ENCODE measurements at regions not wholly inside any gene's neighbourhood (a gene's known extent, or its start where the extent isn't known, plus 50 kb on each side); places are given as distances from the start of the nearest gene placed in this dataset.

GRCh38 chr13:73894995-73895571 is 239.1 kb downstream of the KLF12 start:
- Histone ChIP-seq H3K9me3 (no peaks in the 10 kb centered on the region), H3K27me3 (replicated peaks; ENCODE audit: control insufficient read depth, insufficient read depth, low read length) (no peaks in the 10 kb centered on the region), H3K4me3 (ENCODE audit: low read depth, low read length) (no peak overlapping the region), H3K4me1 (no peaks in the 10 kb centered on the region), H3K36me3 (ENCODE audit: control insufficient read depth, insufficient read depth, low read length) (no peaks in the 10 kb centered on the region)
- Mint-ChIP-seq H3K4me3 (ENCODE audit: unreplicated experiment) (no peak overlapping the region), H3K27ac (ENCODE audit: unreplicated experiment) (no peak overlapping the region), H3K9me3 (ENCODE audit: unreplicated experiment) (no peaks in the 10 kb centered on the region), H3K36me3 (ENCODE audit: insufficient read depth, unreplicated experiment) (no peaks in the 10 kb centered on the region), H3K27me3 (ENCODE audit: insufficient read depth, unreplicated experiment) (no peaks in the 10 kb centered on the region), H3K4me1 (ENCODE audit: low read depth, unreplicated experiment) (no peaks in the 10 kb centered on the region)
- no peak for DNase-seq
- ChIA-PET CTCF (no interaction called here), POLR2A (no interaction called here)
- intact Hi-C loops (cut with micrococcal nuclease; ENCODE audit: unreplicated experiment) = no loop called here
- TF ChIP-seq CTCF (IDR thresholded peaks at IDR 0.05; ENCODE audit: insufficient read depth in 1 of 2, low read depth in 1 of 2, low read length in 1 of 2, severe bottlenecking in 1 of 2, unreplicated experiment in 1 of 2) = no peak
- BruUV-seq (replicated peaks) = no TSS peak

GRCh38 chr13:73893833-73894232 is 240.4 kb downstream of the KLF12 start:
- Mint-ChIP-seq H3K4me1 (ENCODE audit: low read depth, unreplicated experiment) (no peaks in the 10 kb centered on the region), H3K27me3 (ENCODE audit: insufficient read depth, unreplicated experiment) (no peaks in the 10 kb centered on the region), H3K4me3 (ENCODE audit: unreplicated experiment) (no peak overlapping the region), H3K36me3 (ENCODE audit: insufficient read depth, unreplicated experiment) (no peaks in the 10 kb centered on the region), H3K9me3 (ENCODE audit: unreplicated experiment) (no peaks in the 10 kb centered on the region), H3K27ac (ENCODE audit: unreplicated experiment) (no peak overlapping the region)
- no peak overlapping the region for H3K4me3 ChIP-seq (ENCODE audit: low read depth, low read length)
- DNase-seq = no peak
- no TSS peak for BruUV-seq (replicated peaks)
- no peaks in the 10 kb centered on the region for H3K36me3 ChIP-seq (ENCODE audit: control insufficient read depth, insufficient read depth, low read length)
- intact Hi-C loops (cut with micrococcal nuclease; ENCODE audit: unreplicated experiment) = no loop called here
- CTCF ChIA-PET = no interaction called here
- no peak for TF ChIP-seq CTCF (IDR thresholded peaks at IDR 0.05; ENCODE audit: insufficient read depth in 1 of 2, low read depth in 1 of 2, low read length in 1 of 2, severe bottlenecking in 1 of 2, unreplicated experiment in 1 of 2)
- H3K4me1 ChIP-seq = no peaks in the 10 kb centered on the region
- POLR2A ChIA-PET = no interaction called here
- H3K27me3 ChIP-seq (replicated peaks; ENCODE audit: control insufficient read depth, insufficient read depth, low read length) = no peaks in the 10 kb centered on the region
- no peaks in the 10 kb centered on the region for H3K9me3 ChIP-seq

GRCh38 chr13:73891805-73892204 is 242.4 kb downstream of the KLF12 start:
- no peaks in the 10 kb centered on the region for H3K36me3 ChIP-seq (ENCODE audit: control insufficient read depth, insufficient read depth, low read length)
- TF ChIP-seq CTCF (IDR thresholded peaks at IDR 0.05; ENCODE audit: insufficient read depth in 1 of 2, low read depth in 1 of 2, low read length in 1 of 2, severe bottlenecking in 1 of 2, unreplicated experiment in 1 of 2) = no peak
- DNase-seq = no peak
- no peaks in the 10 kb centered on the region for H3K27me3 ChIP-seq (replicated peaks; ENCODE audit: control insufficient read depth, insufficient read depth, low read length)
- POLR2A ChIA-PET = no interaction called here
- H3K4me3 ChIP-seq (ENCODE audit: low read depth, low read length) = no peak overlapping the region
- CTCF ChIA-PET = no interaction called here
- intact Hi-C loops (cut with micrococcal nuclease; ENCODE audit: unreplicated experiment) = no loop called here
- no peak overlapping the region for H3K4me3 Mint-ChIP-seq (ENCODE audit: unreplicated experiment)
- no peaks in the 10 kb centered on the region for H3K4me1 Mint-ChIP-seq (ENCODE audit: low read depth, unreplicated experiment)
- no peaks in the 10 kb centered on the region for H3K36me3 Mint-ChIP-seq (ENCODE audit: insufficient read depth, unreplicated experiment)
- H3K9me3 Mint-ChIP-seq (ENCODE audit: unreplicated experiment) = no peaks in the 10 kb centered on the region
- no TSS peak for BruUV-seq (replicated peaks)
- H3K4me1 ChIP-seq = no peaks in the 10 kb centered on the region
- H3K27ac Mint-ChIP-seq (ENCODE audit: unreplicated experiment) = no peak overlapping the region
- H3K9me3 ChIP-seq = no peaks in the 10 kb centered on the region
- no peaks in the 10 kb centered on the region for H3K27me3 Mint-ChIP-seq (ENCODE audit: insufficient read depth, unreplicated experiment)

Data from Caco-2 (cell line).